ENCODE measurements at regions not wholly inside any gene's neighbourhood (a gene's known extent, or its start where the extent isn't known, plus 50 kb on each side); places are given as distances from the start of the nearest gene placed in this dataset.

DNA sequence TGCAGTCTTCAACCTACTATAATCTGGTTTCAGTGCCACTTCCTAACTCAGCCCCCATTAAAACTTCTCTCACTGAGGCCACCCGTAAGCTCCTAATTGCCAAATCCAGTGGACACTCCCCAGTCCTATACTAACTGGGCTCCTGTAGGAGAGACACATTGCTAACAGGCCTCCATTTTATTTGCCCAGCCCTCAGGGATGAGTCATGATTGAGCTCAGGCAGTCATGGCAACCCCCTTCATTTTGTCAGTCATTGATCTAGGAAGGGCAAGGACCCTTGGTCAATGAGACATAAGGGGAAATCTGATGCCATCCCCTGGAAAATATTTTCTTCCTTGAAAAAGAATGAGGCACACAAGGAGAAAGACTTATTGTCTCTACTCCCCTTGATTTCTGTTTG, 70.1 kb upstream of the HIF1A start:
- no peak for DNase-seq (ENCODE audit: low read depth)

- DNase-seq (ENCODE audit: low read depth), result no peak
Measured at GRCh38 chr14:61627612-61628011, 67.7 kb upstream of the HIF1A start.

- no peak for DNase-seq (ENCODE audit: low read depth)
Measured at GRCh38 chr14:61628016-61628725, 67.1 kb upstream of the HIF1A start.

- DNase-seq (ENCODE audit: low read depth), result no peak
Measured at GRCh38 chr14:61630399-61631044, 64.8 kb upstream of the HIF1A start.

- DNase-seq (ENCODE audit: low read depth), result no peak
Measured at GRCh38 chr14:61631045-61631687, 64.1 kb upstream of the HIF1A start.

DNA sequence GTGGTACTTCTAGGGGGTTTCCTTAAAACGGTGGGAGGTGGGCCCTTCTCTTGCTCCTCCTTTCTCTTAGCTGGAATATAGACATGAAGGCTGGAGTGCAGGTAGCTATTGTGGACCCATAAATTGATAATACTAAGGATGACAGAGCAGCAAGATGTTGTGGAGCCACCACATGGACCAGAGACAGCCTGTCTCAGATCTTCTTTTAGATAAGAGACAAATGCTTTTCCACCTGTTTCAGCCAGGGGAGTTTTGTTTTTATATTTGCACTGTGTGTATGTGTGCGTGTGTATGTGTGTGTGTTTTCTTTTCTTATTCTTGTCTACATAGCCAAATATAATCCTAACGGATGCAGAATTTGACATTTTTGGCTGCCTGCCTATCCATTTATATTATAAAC, 62.9 kb upstream of the HIF1A start:
- DNase-seq (ENCODE audit: low read depth), result no peak

- DNase-seq (ENCODE audit: low read depth), result no peak
Measured at GRCh38 chr14:61632807-61633206, 62.5 kb upstream of the HIF1A start.

- DNase-seq (ENCODE audit: low read depth), result no peak
Measured at GRCh38 chr14:61636291-61636690, 59.0 kb upstream of the HIF1A start.

GRCh38 chr14:61636779-61637178, 58.5 kb upstream of the HIF1A start:
- DNase-seq (ENCODE audit: low read depth), result no peak

DNA sequence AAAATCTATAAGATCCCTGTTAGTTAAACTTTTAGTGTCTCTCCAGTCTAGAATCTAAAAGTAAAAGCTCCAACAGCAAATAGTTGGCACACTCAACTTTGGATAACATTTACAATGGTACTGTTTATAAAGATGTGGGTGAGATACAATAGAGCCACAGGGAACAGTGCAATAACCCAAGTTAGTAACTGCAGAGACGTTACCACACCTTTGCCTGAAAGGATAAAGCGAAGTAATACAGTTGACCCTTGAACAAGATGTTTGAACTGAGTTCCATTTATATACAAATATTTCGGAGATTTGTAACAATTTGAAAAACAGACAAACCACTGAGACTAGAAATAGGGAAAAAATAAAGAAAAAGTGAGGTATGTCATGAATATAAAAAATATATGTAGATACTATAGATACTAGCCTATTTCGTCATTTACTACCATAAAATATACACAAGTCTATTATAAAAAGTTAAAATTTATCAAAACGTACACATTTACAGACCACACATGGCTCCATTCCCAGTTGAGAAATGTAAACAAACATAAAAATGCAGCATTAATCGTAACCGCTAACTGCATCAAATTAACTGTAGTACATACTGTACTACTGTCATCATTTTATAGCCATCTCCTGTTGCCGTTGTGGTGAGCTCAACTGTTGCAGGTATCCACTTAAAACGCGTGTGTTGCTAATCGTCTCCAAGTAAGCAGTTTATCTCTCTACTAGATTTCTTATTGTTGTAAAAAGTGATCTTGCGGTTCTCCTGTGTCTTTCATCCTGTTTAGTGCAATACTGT, 56.5 kb upstream of the HIF1A start:
- DNase-seq (ENCODE audit: low read depth), result peak; percentile 93

DNA sequence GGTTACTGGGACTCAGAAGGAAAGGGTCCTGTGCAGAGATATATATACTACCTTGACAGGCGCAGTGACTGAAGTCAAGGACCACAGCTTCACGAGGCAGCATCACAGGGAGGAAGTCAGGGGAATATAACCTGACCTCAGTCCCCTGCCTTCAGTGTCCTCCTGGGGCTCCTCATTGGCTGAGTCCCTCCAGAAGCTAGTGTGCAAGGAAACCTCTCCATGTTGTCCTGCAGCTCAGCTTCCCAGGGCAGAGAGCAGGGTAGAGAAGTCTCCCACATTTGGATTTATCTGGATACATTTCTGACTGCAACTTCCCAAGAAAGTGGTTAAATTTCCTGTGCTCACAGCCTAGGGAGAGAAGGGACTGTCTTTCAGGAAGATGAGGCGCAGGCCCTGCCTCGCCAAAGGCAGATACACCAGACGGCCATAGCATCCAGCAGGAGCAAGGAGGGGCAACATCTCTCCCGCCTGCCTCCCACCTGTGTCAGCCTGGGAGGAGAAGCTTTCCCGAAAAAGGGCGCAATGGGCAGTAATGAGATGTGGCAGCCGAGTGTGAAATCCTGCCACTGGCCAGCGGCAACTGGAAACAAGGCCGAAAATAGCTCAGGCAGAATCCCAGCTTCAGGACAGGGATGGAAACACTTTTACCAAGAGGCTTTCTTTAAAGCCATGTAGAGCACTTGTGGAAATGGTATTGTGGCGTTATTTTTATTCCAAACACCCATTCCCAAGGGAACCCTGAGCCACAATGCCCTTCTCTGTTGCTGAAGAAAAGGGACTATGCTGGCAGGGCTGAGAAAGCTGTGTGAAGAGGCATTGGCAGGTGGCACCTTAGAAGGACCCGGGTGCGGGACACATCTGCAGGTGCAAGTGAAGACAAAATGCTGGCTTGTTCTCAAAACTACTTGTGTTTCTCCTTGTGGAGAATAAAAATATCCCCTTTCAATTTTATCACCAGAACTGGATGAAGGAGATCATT, 54.9 kb upstream of the HIF1A start:
- DNase-seq (ENCODE audit: low read depth), result no peak

GRCh38 chr14:61641914-61642613, 53.2 kb upstream of the HIF1A start:
- DNase-seq (ENCODE audit: low read depth), result peak; percentile 80

GRCh38 chr14:61642614-61642982, 52.7 kb upstream of the HIF1A start:
- no peak for DNase-seq (ENCODE audit: low read depth)

DNA sequence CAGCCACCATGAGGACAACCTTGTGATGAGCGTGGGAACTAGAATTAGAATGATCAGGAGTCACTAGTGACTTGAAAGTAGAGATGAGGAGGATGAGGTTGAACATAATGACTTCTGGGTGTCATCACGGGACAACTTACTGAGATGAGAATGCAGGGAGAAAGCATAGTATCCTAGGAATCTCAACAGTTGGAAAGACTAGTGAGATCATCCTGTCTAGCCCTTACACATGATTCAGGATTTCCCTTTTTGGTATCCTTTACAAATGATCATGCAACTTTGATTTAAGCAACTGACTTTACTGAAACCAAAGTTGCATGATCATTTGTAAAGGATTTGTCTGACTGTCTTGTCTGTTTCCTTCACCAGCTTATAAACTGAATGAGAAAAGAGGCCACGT, 51.8 kb upstream of the HIF1A start:
- DNase-seq (ENCODE audit: low read depth), result peak; percentile 58

- no peak for DNase-seq (ENCODE audit: low read depth)
Measured at GRCh38 chr14:61644175-61644574, 51.1 kb upstream of the HIF1A start.

DNA sequence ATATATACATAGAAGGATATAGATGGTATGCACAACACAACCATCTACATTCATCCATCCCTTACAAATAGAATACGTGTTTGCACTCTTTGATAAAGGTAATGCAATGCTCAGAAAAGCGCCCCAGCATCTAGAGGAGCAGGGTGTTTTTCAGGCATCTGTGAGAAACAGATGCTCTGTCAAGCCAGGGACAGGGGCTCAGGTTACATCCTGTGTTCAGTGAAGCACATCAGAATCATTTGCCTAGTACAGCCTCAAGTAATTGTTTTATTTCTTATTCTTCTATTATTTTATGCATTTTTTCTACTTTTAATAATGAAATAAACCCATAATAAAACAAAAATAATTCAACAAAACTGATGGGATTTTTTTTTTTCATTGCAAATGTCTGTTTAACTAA, 50.5 kb upstream of the HIF1A start:
- DNase-seq (ENCODE audit: low read depth), result peak; percentile 68

GRCh38 chr14:61645247-61645646, 50.1 kb upstream of the HIF1A start:
- no peak for DNase-seq (ENCODE audit: low read depth)

Measured in iris pigment epithelial cell (primary cell).